GM18505 (cell line): ENCODE measurements at regions not wholly inside any gene's neighbourhood (a gene's known extent, or its start where the extent isn't known, plus 50 kb on each side); places are given as distances from the start of the nearest gene placed in this dataset.

Source experiments
- ATAC-seq: cut with Tn5 transposase; IDR thresholded peaks from one replicate; pipeline ENCODE4 v1.9.1; 2021; ENCODE audit not compliant: unreplicated experiment
- POLR2A ChIP-seq: IDR thresholded peaks from 4 replicates; pipeline ENCODE4 v1.6.1; 2011; ENCODE audit warnings: borderline replicate concordance; ENCODE audit not compliant: insufficient read depth, insufficient read length; ENCODE audit errors: extremely low read depth

DNA sequence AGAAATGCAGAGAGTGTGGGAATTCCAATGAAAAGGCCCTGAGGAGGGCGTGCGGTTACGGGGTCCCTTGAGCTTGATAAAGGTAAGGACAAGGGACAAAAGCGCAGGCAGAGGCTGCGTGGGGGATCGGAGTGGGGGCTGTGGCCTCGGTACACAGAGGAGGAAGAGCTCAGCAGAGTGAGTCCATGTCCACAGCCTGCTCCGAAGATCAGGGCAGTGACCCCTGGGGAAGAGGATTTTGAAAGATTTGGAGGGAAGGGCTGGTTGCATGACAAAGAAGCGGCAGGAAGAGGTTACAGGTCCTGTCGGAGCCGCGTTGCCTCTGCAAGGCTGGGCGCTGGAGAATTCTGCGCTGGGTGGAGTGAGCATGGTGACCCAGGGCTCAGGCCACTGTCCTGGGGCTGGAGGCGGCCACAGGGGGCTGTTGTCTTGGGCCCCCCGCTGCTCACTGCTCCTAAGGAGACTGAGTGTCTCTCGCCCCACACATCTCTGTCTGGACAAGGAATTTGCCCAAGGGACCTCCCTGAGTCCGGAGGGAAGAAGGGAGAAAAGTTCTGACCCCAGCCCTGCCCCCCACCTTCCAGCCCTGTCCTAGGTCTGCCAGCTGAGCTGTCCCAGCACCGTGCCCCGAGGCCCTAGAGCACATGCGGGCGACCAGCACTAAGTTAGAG, 69.8 kb upstream of the INSIG1 start:
- no peak for ATAC-seq
- no peak for TF ChIP-seq POLR2A

DNA sequence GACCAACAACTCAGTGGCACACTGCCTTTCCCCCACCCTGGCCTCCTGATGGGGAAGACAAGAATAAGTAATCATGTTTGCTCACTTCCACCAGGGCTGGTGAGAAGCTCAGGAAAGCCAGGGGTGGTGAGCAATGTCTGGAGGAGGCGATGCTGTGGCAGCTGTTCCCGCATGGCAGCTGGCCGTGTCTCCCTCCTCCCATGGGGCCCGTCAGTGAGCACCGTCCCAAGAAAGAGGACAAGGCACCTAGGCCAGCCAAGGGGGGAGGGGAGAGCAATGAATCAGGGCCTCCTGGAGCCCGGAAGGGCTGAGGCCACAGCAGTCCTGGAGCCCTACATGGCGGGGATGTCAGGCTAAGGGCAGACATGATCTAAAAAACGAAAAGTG, 69.2 kb upstream of the INSIG1 start:
- TF ChIP-seq POLR2A: no peak
- no peak for ATAC-seq

GRCh38 chr7:155228894-155229293, 68.8 kb upstream of the INSIG1 start:
- ATAC-seq: no peak
- TF ChIP-seq POLR2A: no peak

DNA sequence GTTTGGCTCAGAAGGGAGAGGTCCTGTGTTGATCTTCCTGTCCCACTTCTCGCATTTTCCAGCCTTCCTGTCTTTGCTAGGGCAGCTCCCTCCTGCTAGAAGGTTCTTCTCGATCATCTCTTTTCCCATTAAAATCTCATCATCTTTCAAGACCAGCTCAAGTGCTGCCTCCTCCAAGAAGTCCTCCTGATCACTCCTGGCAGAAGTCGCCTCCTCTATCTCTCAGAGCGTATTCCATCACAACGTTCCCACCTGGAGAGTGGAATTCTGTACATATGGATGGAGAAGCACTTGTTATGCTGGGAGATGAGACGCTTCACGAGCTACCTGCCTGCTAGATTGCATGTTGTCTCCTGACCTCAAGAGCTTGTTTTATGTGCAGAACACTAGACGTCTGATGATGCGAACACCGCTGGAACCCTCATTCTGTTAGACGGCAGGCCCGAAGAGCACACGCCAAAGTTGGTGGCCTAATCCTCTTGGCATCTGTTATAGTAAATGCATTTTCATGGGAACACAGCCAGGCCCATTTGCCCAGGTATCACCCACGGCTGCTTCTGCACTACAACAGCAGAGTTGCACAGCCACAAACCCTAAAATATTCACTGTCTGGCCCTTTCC, 68.0 kb upstream of the INSIG1 start:
- ATAC-seq: no peak
- TF ChIP-seq POLR2A: no peak

DNA sequence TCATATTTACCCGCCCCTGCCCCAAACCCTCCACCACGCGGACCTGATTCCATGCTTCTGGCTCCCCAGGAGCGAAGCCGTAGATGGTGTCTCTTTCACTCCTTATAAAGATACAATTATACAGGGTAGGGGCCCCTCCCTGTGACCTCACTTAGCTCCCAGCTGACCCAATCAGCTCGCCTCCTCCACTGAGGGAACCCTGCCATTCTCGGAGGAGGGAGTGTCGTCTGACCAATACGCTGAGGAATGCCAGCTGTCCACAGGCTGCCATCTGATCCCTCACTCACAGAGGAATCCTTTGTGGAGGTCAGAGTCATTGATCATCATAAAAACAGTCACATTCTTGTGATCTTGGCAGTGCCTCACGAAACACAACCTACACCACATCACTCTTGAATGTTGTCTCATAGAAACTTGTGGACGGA, 67.5 kb upstream of the INSIG1 start:
- no peak for TF ChIP-seq POLR2A

DNA sequence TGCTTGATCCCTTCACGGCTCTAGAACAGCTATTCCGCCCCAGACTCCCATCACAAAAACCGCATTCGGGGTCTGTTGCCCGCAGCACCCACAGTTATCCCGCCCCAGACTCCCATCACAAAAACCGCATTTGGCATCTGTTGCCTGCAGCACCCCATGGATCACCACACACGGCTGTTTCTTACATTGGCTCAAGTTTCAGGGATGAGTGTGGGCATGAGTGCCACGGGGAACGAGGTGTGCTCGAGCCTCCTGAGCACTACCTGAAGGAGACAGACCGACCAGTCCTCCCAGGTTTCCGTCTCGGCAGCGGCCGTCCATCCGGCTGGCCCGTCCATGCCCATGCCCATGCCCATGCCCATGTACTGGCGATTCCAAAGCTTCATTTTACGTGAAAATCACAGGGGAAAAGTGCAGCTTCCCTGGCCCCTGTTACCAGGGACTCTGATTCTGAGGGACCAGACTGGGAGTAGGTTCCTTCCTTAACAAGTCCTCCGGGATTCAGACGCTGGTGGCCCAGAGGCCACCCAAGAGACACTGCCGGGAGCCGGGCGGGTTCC, 66.4 kb upstream of the INSIG1 start:
- ATAC-seq: no peak

More for the DNA sequence above, 67.5 kb upstream of the INSIG1 start:
- ATAC-seq: no peak

GRCh38 chr7:155231941-155232340, 65.7 kb upstream of the INSIG1 start:
- no peak for TF ChIP-seq POLR2A

More for the DNA sequence above, 66.4 kb upstream of the INSIG1 start:
- no peak for TF ChIP-seq POLR2A

GRCh38 chr7:155232911-155233310, 64.8 kb upstream of the INSIG1 start:
- no peak for ATAC-seq
- TF ChIP-seq POLR2A: no peak

More at GRCh38 chr7:155231941-155232340, 65.7 kb upstream of the INSIG1 start:
- no peak for ATAC-seq

DNA sequence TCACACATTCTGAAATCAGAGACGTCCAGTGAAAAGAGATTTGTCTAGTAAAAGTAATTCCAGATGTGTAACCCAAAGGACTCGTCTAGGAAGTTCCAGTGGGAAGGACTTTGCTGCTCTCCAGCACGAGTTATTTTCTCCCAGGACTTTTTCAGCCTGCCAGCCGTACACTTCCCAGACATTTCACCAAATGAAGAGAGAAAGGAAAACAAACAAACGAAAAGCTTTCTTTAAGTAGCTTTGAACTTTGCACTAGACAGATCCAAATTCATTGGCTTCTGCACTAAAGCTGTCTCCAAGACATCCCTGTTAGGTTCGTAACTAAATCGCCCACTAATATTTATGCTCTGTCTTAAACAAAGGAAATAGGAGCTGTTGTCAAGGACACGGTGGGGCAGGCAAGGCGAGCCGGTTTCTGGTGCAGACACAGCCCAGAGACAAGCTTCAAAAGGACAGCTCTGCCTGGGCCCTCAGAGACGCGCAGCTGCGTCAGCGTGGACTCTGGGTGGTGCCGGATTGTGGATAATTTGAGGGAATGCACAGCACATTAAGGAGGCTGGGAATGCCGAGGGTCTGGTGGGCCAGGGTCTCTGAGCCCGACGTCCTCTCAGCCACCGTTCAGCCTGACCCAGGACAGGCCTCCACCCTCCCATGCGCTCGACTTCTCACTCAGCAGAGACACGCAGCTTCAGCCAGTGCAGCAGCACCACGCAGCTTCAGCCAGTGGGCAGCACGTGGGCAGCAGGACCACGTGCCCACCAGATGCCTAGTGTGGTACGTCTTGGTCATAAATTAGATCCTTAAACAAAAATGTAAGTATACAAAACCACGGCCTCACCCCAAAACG, 64.1 kb upstream of the INSIG1 start:
- ATAC-seq: no peak
- no peak for TF ChIP-seq POLR2A

DNA sequence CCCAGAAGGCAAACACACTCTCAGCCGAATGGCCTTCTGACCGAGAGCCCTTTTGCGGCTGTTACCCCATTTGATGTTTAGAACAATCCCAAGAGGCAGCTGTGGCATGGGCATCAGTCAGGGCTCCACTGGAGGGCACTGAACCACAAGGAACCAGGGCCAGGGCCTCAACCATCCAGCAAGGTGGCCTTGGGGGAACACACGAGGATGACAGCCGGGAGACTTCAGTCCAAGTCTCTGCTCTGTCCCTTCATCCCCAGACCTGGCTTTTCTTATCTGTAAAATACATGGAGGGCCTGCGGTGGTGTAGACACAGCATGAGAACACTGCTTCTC, 63.6 kb upstream of the INSIG1 start:
- ATAC-seq: no peak
- no peak for TF ChIP-seq POLR2A

GRCh38 chr7:155234950-155235789, 62.5 kb upstream of the INSIG1 start:
- ATAC-seq: no peak
- TF ChIP-seq POLR2A: no peak

DNA sequence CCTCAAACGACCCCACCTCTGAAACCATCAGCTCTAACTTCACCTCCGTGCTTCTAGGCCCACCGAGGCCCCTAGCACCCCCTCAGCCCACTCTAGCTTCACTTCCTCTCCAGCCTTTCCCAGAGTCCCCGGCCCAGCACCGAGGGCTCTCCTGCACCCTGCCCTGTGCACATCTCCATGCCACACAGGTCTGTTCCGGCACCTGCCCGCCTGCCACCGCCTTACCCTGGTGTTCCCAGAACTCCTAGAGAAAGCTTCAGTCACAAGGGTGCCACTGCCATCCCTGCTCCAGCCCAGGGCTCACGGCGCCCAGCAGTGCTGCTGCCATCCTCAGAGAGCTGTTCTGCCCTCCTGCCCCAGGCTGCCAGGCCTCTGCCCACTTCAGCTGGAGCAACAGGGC, 61.3 kb upstream of the INSIG1 start:
- TF ChIP-seq POLR2A: no peak
- no peak for ATAC-seq

DNA sequence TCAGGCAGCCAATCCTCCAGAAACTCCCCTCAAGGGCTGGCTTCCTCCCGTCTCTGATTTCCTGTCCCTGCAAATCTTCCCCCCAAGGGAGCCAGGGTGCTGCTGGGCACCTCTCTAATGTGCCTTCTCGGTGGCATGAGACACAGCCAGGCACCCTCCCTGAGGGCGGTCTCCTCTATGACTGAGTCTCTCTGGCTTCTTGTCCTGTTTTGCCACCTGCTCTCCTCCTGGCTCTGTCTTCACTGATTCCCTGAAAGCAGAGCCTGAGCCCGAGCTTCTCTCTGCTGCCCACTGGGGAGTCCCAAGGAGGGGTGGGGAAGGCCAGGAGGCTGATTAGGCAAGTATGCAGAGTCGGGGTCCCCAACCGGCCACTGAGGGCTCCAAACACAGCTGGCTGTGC, 60.4 kb upstream of the INSIG1 start:
- ATAC-seq: no peak
- TF ChIP-seq POLR2A: no peak
